Neural crest cell (in vitro differentiated cells): ENCODE measurements at regions not wholly inside any gene's neighbourhood (a gene's known extent, or its start where the extent isn't known, plus 50 kb on each side); places are given as distances from the start of the nearest gene placed in this dataset.

Source experiments
- DNase-seq: peaks from one replicate; pipeline ENCODE4 v3.0.0; 2021; ENCODE audit warnings: low read depth, mixed read lengths, low spot score
- H3K27ac Mint-ChIP-seq: one replicate; pipeline ENCODE4 v1.8.0; 2021; ENCODE audit warnings: mild to moderate bottlenecking, mixed read lengths; ENCODE audit not compliant: unreplicated experiment
- H3K27me3 Mint-ChIP-seq: 2 replicates; pipeline ENCODE4 v1.8.0; 2021; ENCODE audit warnings: low read depth, mild to moderate bottlenecking, mixed read lengths
- H3K36me3 Mint-ChIP-seq: 2 replicates; pipeline ENCODE4 v1.8.0; 2021; ENCODE audit warnings: low read depth, mild to moderate bottlenecking, mixed read lengths
- H3K4me1 Mint-ChIP-seq: 2 replicates; pipeline ENCODE4 v1.8.0; 2021; ENCODE audit warnings: mixed read lengths
- H3K4me3 Mint-ChIP-seq: one replicate; pipeline ENCODE4 v1.8.0; 2021; ENCODE audit warnings: mild to moderate bottlenecking, mixed read lengths
- H3K9me3 Mint-ChIP-seq: 2 replicates; pipeline ENCODE4 v1.8.0; 2021; ENCODE audit warnings: mixed read lengths
- TF ChIP-seq, protein P1 (sequence below): fragments of 200-600 bp; sonication (generic); conservative IDR thresholded peaks from 2 replicates; pipeline ENCODE4 v1.5.0; 2021; ENCODE audit warnings: antibody characterized with exemption, mild to moderate bottlenecking

DNA sequence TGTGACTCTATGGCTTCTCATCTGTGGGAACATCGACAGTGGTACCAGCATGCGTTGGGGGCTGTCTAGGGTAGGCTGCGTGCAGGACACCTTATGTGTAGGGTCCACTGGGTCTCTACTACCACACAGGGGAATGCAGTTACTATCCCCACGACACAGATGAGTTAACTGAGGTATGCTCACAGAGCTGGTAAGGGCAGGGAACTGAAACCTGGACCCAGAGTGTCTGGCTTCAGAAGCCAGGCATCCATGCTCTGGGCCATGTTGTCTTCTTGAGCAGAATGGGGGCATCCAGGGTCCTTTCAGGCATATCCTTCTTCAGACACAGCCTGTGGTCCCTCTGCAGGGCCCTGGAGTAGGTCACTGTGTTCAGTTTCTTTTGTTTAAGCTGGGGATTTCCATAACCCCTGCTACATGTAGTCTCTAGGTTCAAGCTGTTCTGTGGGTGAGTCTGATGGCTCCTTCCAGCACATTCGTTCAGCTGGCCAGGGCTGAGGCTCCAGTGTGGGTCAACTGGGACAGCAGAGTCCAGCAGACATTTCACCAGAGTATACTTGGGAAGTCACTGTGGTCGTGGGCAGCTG, 148.8 kb downstream of the GADD45G start:
- Mint-ChIP-seq H3K4me3 (no peak overlapping the region), H3K27me3 (peaks cover 12% of the 10 kb centered on the region), H3K4me1 (peaks cover 24% of the 10 kb centered on the region), H3K9me3 (no peaks in the 10 kb centered on the region), H3K36me3 (no peaks in the 10 kb centered on the region), H3K27ac (no peak overlapping the region)
- no peak for DNase-seq
- TF ChIP-seq, protein P1, sequence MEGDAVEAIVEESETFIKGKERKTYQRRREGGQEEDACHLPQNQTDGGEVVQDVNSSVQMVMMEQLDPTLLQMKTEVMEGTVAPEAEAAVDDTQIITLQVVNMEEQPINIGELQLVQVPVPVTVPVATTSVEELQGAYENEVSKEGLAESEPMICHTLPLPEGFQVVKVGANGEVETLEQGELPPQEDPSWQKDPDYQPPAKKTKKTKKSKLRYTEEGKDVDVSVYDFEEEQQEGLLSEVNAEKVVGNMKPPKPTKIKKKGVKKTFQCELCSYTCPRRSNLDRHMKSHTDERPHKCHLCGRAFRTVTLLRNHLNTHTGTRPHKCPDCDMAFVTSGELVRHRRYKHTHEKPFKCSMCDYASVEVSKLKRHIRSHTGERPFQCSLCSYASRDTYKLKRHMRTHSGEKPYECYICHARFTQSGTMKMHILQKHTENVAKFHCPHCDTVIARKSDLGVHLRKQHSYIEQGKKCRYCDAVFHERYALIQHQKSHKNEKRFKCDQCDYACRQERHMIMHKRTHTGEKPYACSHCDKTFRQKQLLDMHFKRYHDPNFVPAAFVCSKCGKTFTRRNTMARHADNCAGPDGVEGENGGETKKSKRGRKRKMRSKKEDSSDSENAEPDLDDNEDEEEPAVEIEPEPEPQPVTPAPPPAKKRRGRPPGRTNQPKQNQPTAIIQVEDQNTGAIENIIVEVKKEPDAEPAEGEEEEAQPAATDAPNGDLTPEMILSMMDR, result no peak

DNA sequence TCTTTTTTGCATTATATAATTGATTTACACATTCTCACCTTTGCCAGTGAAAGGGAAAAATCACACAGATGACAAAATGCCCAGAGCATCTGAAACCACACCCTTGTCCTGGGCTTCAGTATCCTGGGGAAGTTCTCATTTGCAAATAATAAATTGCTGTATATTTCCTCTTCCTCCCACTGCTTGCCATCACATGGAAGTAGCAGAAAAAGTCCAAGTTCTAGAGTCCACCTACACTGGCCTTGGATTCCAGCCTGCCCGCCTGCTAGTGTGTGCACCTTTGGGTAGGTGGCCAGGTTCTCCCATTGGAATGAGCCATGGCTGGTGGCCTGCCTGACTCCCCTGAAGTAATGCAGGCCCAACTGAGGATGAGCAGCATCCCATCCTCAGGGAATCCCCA, 149.4 kb downstream of the GADD45G start:
- Mint-ChIP-seq H3K4me3 (no peak overlapping the region), H3K27ac (no peak overlapping the region), H3K27me3 (peaks cover 12% of the 10 kb centered on the region), H3K4me1 (peaks cover 21% of the 10 kb centered on the region), H3K9me3 (no peaks in the 10 kb centered on the region), H3K36me3 (no peaks in the 10 kb centered on the region)
- no peak for DNase-seq
- TF ChIP-seq, protein P1, result no peak

DNA sequence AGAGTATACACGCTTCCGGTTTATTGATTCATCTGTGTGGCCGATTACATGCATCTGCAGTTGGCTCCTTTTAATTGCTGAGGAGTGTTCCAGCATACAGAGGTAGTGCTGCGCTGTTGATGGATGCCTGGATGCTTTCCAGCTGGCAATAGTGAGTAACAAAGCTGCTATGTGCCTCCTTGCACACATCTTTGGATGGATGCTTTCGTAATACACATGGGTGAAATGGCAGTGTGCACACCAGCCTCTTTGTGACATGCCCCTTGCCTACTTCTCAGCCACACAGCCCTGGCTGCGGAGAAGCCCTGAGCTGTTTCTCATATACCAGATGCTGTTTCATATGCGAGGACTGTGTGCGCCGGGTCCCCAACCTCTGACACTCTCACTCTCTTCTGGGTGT, 151.0 kb downstream of the GADD45G start:
- H3K4me1 Mint-ChIP-seq, result peaks cover 7% of the 10 kb centered on the region
- H3K4me3 Mint-ChIP-seq, result no peak overlapping the region
- peaks cover 9% of the 10 kb centered on the region for H3K27me3 Mint-ChIP-seq
- H3K9me3 Mint-ChIP-seq, result no peaks in the 10 kb centered on the region
- H3K36me3 Mint-ChIP-seq, result no peaks in the 10 kb centered on the region
- no peak overlapping the region for H3K27ac Mint-ChIP-seq
- no peak for DNase-seq
- TF ChIP-seq, protein P1, result no peak

DNA sequence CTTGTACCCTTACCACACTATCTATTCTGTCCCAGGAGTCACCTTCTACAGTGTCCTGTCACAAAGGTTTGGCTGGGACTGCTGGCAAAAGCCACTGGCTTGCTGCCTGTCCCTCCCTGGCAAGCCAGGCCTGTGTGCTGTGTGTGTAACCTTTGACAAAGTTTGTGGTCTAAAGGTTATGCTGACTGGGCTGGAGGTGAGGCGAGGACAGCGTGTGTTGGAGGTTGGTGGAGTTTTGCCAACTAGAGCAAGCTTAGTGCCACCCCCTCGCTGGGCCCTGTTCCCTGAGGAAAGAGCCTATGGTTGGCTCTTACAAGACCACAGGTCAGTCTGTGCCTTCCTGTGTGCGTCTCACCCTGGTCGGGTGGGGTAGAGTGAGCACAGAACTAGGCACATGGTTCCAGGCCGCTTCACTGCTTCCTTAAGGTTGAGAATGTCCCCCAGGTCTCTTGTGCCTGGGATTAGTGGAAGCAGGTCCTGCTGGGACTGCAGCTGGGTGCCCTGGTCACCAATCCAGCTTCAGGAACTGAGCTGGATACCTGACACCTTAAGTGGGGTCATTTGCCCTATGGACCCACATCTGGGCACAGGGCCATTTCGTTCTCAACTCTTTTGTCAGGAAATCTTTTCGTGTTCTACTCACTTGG, 152.2 kb downstream of the GADD45G start:
- no peak overlapping the region for H3K27ac Mint-ChIP-seq
- no peaks in the 10 kb centered on the region for H3K4me1 Mint-ChIP-seq
- H3K4me3 Mint-ChIP-seq, result no peak overlapping the region
- H3K36me3 Mint-ChIP-seq, result no peaks in the 10 kb centered on the region
- peaks cover 5% of the 10 kb centered on the region for H3K27me3 Mint-ChIP-seq
- DNase-seq, result no peak
- no peaks in the 10 kb centered on the region for H3K9me3 Mint-ChIP-seq
- TF ChIP-seq, protein P1, result no peak

DNA sequence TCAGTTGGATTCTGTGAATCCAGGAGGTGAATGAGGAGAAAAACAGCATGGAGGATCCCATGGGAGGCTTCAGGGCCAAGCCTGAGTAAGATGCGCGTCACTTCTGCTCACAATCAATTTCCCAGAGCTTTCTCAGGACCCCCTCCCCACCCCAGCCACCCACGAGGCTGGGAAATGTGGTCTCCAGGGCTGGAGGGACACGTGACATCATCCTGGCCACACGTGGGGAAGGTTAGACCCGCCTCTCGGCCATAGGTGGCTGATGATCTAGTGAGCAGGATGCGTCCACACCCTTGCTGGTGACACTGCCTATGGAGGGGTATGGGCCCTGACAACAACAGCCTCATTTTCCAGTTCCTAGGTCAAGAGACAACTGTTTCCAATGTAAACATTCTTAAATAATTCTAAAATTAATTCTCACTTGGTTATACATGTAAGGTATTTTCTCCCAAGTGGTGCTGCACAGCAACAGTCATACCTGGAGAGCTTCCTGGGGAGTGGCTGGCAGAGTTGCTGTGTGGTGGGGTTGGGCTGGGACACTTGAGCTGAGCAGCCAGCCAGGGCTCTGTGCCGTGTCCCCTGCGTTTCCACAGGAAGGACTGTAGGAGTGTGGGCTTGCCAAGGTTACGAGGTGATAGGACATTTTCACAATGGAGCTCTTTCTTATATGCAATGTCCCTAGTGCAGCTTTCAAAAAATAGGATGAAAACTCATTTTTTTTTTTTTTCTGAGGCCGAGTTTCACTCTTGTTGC, 153.1 kb downstream of the GADD45G start:
- TF ChIP-seq, protein P1, result no peak
- no peaks in the 10 kb centered on the region for H3K9me3 Mint-ChIP-seq
- no peak overlapping the region for H3K27ac Mint-ChIP-seq
- no peak for DNase-seq
- H3K4me3 Mint-ChIP-seq, result no peak overlapping the region
- no peaks in the 10 kb centered on the region for H3K4me1 Mint-ChIP-seq
- H3K27me3 Mint-ChIP-seq, result peaks cover 5% of the 10 kb centered on the region
- no peaks in the 10 kb centered on the region for H3K36me3 Mint-ChIP-seq
